T47D (cell line): ENCODE measurements at regions not wholly inside any gene's neighbourhood (a gene's known extent, or its start where the extent isn't known, plus 50 kb on each side); places are given as distances from the start of the nearest gene placed in this dataset.
"Not testable (repeated sequence)": the region's sequence is repeated elsewhere in the genome, so short reads cannot be mapped to it uniquely, and the experiment has no call there.

Source experiments
- DNase-seq, 2 experiments: peaks; one replicate each; pipeline versions ENCODE4 v3.0.0 to v3.0.0-alpha.2; 2011 to 2012; ENCODE audit warnings: low read depth in 1 of 2, low spot score in 1 of 2
- JUND ChIP-seq: IDR thresholded peaks from 2 replicates; pipeline ENCODE4 v1.6.1; 2012; ENCODE audit warnings: low read depth
- in situ Hi-C: cut with HindIII; loops from 2 replicates; pipeline ENCODE4 v1.10.0; 2016; ENCODE audit warnings: low sequenced_read_pairs, low pct_unique_long_range_greater_than_20kb

DNA sequence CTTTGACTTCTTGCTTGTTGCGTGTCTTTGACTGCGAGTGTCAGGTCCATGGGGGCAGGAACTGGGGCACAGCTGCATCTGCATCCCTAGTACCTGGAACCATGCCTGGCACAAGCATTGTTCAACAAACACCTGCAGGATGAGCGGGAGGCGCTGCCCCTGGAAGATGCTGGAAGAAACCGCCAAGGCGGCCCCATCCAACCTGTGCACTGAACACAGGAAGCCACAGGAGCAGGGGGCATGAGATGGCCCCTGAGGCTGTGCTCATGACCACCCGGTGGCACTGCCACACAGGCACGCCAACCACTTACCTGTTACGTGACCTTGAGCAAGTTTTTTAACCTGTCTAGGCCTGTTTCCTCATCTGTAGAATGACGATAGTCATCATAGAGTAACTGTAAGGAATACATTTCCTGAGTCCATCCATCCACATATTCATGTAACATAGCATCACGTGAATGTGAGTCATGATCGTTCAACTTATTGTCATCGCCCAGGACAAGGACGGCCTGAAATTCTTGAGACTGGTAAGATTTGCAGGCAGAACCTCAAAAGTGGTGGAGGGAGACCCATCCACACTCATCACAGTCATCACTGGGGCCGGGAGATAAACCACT lies 374.2 kb downstream of the PREX1 start:
- no peak for DNase-seq
- no peak for TF ChIP-seq JUND
- in situ Hi-C loops, result no loop called here

DNA sequence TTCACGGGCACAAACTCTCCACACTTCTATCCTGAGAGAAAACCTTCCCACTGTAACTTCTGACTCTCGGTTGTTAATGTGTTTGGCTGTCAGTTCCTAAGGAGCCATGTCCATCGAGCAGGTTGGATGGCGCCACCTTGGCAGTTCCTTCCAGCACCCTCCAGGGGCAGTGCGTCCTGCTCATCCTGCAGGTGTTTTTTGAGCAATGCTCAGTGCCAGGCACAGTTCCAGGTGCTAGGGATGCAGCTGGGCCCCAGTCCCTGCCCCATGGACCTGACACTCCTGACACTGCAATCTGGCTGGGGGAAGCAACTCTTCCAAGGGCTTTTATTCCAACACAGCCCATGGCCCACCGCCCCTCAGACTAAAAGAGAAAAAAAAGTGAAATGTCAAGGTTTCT lies 376.4 kb downstream of the PREX1 start:
- DNase-seq, result peak in 1 of 2 experiments; percentile 23
- in situ Hi-C loops, result no loop called here
- TF ChIP-seq JUND, result no peak

DNA sequence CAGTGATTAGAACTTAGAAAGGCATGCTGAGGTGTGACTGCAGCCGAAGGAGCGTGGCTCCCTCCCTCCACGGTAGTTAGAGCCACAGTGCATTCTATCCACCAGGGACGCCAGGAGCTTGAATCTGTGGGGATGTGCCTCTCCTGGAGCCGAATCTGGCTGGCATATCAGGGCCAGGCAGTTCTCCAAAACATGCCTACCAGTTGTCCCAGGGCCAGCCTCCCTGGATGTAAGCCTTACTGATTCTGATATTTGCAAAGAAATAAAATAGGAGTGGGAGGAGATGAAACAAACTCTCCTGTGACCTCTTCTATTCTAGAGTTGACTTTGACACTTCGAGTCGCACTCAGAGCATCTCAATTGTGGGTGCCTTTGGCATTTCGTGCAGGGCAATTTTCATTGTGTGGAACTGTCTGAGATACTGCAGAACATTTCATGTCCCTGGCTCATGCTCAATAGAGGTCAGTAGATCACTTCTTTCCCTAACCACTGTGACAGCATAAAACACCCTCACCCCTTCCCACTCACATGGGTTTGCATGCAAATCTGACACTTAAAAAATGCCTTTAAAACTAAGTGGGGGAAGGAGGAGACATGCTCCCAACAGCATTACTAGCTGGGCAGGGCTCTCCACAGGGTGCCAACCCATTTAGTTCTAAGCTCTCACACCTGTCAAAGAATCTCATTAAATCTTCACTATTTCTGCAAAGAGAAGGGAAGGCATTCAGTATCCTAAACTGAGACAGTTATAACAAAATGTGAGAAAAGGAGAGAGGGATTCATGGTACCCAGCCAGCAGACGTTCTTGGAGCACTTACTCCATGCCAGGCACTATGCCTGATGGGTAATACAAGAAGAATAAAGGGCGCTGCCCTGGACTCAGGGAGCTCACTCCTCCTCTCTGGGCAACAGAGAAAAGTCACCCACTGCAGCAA lies 378.9 kb downstream of the PREX1 start:
- no peak for DNase-seq
- no peak for TF ChIP-seq JUND
- in situ Hi-C loops, result no loop called here

DNA sequence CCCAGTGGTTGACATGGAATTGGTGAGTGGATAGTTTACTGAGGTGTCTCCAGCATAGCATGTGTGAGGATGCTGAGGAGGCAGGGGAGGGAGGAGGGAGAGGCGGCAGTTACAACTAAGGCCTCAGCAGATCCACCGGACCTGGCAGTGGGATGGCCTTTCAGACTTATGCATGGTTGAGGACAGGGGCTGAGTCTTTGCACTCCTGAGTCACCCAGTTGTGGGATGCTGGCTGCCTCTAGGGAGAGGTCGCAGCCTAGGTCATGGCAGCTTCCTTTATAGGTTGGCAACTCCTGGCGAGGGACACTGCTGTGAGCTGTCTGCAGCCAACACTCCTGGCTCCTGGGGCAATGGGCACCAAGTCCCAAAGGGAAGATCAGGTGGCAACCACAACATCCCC lies 380.3 kb downstream of the PREX1 start:
- DNase-seq, result no peak
- in situ Hi-C loops, result no loop called here
- TF ChIP-seq JUND, result no peak

DNA sequence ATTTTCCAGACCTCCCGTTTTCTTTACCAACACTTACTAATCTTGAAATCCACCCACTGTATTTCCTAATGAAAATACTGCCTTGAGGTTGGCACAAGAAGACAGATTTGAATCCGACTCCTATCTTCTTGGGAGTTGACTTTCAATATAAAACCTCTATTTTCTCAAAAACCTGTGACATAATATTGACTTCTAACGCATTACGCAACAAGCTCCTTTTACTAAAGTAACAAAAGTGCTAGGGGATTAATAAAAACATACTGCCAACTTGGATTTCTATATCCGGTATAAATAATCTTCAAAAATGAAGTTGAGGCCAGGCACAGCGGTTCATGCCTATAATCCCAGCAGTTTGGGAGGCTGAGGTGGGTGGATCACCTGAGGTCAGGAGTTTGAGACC lies 382.0 kb downstream of the PREX1 start:
- in situ Hi-C loops, result no loop called here
- no peak for TF ChIP-seq JUND

DNA sequence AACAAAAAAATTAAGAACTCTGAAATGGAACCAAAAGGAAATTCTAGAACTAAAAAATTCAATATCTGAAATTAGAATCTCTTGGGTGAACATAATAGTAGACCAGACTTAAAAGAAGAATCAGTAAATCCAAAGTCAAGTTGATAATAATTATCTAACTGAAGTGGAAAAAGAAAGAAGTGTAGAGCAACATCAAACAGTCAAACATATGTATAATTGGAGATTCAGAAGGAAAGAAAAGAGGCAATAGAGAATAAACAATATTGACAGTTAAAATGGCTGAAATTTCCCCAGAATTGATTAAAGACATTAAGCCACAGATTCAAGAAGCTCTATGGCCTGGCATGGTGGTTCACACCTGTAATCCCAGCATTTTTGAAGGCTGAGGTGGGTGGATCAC lies 383.6 kb downstream of the PREX1 start:
- TF ChIP-seq JUND, result no peak
- DNase-seq, result no peak
- in situ Hi-C loops, result no loop called here

More for the DNA sequence above, 382.0 kb downstream of the PREX1 start:
- no peak for DNase-seq

DNA sequence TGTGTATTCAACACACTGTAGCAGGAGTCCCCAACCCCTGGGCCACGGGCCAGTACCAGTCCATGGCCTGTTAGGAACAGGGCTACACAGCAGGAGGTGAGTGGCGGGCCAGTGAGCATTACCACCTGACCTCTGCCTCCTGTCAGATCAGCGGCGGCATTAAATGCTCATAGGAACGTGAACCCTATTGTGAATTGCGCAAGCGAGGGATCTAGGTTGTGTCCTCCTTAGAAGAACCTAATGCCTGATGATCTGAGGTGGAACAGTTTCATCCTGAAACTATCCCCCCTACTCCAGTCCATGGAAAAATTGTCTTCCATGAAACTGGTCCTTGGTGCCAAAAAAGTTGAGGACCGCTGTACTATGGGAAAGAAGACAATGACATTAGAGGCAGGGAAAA lies 386.9 kb downstream of the PREX1 start:
- in situ Hi-C loops, result no loop called here
- TF ChIP-seq JUND, result no peak
- no peak for DNase-seq

DNA sequence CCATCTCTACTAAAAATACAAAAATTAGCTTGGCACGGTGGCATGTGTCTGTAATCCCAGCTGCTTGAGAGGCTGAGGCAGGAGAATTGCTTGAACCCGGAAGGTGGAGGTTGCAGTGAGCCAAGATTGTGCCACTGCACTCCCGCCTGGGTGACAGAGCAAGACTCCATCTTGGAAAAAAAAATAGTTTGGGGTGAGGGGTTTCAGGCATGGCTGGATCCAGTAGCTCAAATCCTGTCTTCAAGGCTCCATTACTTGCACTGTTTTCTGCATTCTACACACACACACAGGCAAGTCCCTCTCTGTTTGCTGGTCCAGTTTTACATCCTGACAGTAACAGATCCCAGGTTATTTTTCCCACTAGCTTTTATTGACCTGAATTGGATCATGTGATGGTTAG lies 387.5 kb downstream of the PREX1 start:
- in situ Hi-C loops, DNase-seq: not testable (repeated sequence)

DNA sequence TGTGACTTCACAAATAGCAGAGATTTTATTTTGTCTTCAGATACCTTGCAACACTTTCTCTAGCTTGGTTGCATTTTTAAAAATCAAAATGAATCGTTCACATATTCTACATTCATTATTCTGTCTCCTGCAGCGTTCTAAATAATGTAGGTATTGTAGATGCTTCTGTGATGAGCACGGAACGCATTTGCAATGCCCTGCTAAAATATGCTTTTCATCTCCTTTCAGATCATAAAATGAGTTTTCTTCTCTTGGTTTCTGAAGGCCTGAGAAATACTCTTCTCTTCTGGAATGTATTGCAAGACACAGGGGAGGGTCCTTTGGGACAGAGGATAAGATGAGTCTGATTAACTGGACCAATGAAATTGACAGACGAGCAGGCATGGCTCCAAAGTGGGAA lies 390.7 kb downstream of the PREX1 start:
- TF ChIP-seq JUND, result no peak
- no peak for DNase-seq
- in situ Hi-C loops, result no loop called here

DNA sequence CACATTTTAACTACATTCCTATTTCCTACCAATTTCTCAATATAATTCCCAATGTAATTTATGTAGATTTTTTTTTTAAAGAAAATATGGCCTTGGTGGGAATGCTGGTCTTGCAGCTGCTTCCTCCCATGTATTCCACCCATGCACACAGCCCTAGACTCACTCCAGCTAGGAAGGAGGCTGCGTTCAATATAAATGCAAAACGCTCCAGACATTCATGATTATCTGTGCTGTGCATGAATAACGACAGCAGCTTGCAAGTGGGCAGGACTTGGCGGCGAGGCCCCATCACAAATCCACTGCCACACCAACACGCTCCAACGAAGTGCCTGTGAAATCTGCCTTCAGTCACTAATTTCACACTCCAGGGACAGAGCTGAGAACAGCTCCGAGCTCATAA lies 391.2 kb downstream of the PREX1 start:
- in situ Hi-C loops, DNase-seq: not testable (repeated sequence)

DNA sequence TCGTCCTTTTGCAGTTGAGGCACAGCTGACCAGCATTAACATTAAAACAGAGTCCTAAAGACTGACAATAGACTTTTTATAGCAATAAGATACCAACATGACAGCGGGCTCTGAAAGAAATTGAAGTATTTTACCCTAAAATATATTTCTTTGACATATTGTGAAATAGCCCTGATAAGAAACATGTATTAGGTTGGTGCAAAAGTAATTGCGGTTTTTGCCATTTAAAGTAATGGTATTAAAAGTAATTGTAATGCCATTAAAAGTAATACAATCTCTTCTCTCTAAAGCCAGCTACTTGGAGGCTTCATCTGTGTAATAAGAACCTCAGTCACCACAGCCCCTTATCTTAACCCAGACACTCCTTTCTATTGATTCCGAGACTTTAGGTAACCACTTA lies 394.6 kb downstream of the PREX1 start:
- DNase-seq, result no peak
- TF ChIP-seq JUND, result no peak
- in situ Hi-C loops, result no loop called here

DNA sequence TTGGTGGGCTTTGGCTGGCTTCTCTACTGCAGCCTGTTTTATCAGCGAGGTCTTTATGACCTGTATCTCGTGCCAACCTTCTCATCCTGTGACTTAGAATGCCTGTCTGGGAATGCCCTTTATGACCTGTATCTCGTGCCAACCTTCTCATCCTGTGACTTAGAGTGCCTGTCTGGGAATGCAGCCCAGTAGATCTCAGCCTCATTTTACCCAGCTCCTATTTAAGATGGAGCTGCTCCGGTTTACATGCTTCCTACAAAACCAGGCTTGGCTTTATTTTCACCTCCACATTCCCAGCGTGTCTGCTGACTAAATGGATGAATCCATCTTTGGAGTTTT lies 395.3 kb downstream of the PREX1 start:
- no peak for DNase-seq
- in situ Hi-C loops, result no loop called here
- TF ChIP-seq JUND, result no peak

DNA sequence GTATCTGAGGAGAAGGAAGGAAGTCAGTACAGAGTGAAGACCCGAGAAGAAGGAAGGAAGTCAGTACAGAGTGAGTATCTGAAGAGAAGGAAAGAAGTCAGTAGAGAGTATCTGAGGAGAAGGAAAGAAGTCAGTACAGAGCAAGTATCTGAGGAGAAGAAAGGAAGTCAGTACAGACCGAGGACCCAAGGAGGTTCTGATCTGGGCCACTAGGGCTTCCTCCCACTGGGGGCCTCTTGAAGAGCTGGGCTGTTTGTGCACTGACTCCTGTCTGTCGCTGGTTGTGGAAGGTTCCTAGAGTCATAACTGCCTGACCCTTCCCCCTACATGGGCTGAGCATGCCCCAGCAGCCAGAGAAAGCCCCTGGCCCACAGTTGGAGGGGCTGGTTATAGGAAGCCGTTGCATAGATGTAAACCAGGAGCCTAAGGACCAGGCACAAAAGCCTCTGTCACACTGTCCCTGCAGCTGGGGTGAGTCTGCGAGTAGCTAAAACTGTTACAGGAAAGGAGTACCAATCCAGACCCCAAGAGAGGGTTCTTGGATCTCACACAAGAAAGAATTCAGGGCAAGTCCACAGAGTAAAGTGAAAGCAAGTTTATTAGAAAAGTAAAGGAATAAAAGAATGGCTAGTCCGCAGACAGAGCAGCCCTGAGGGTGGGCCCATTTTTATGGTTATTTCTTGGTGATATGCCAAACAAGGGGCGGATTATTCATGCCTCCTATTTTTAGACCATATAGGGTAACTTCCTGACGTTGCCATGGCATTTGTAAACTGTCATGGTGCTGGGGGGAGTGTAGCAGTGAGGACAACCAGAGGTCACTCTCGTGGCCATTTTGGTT lies 395.9 kb downstream of the PREX1 start:
- in situ Hi-C loops, result no loop called here
- TF ChIP-seq JUND, result no peak
- no peak for DNase-seq
